ENCODE measurements at regions not wholly inside any gene's neighbourhood (a gene's known extent, or its start where the extent isn't known, plus 50 kb on each side); places are given as distances from the start of the nearest gene placed in this dataset.

GRCh38 chr2:168396131-168396530, 59.9 kb upstream of the CERS6 start:
- no peaks in the 10 kb centered on the region for H3K27me3 ChIP-seq (ENCODE audit: insufficient read depth, low read length)
- DNase-seq (ENCODE audit: low read depth, low spot score) (no peak), ATAC-seq (no peak)
- ChIA-PET RAD21 (ENCODE audit: low non-redundant PET in 1 of 2, low total read pairs in 2 of 2, uncharacterized antibody in 2 of 2, unreplicated experiment in 2 of 2) (no interaction called here), CTCF (no interaction called here), POLR2A (no interaction called here)
- no peak for TF ChIP-seq SIN3A (IDR thresholded peaks at IDR 0.05; ENCODE audit: low read depth)
- TF ChIP-seq SRF (IDR thresholded peaks at IDR 0.05; ENCODE audit: low read depth) = no peak
- TF ChIP-seq ATF3 (IDR thresholded peaks at IDR 0.05) = no peak
- no peak for TF ChIP-seq FOSL1 (IDR thresholded peaks at IDR 0.05; ENCODE audit: low read depth)
- TF ChIP-seq EZH2phosphoT487 (IDR thresholded peaks at IDR 0.05; ENCODE audit: borderline replicate concordance) = no peak
- TF ChIP-seq ZFX (IDR thresholded peaks at IDR 0.05) = no peak
- intact Hi-C loops (cut with micrococcal nuclease) = no loop called here
- H3K36me3 ChIP-seq (ENCODE audit: control insufficient read depth in 1 of 2, insufficient read depth in 2 of 2, low read length in 2 of 2) = no peaks in the 10 kb centered on the region
- H3K9me2 ChIP-seq (ENCODE audit: insufficient read depth) = no peaks in the 10 kb centered on the region
- H3K27ac ChIP-seq (ENCODE audit: low read depth, low read length) = no peak overlapping the region
- no peak overlapping the region for H3K4me2 ChIP-seq (ENCODE audit: low read length)
- H3K9ac ChIP-seq (ENCODE audit: low read length) = no peak overlapping the region
- no peaks in the 10 kb centered on the region for H3K9me3 ChIP-seq (ENCODE audit: control insufficient read depth in 1 of 2, insufficient read depth in 1 of 2, low read depth in 1 of 2, low read length in 2 of 2)
- no TSS peak for BruUV-seq (replicated peaks)
- H3K4me1 ChIP-seq (ENCODE audit: control insufficient read depth in 1 of 2, insufficient read depth in 2 of 2, low read length in 2 of 2) = no peaks in the 10 kb centered on the region
- H3K4me3 ChIP-seq (replicated peaks in 1 of 2; ENCODE audit: low read depth in 1 of 2, low read length in 2 of 2) = no peak overlapping the region
- no peaks in the 10 kb centered on the region for H4K20me1 ChIP-seq (ENCODE audit: insufficient read depth)
- H2AFZ ChIP-seq (ENCODE audit: low read depth, low read length, poor library complexity, severe bottlenecking) = no peak overlapping the region
- no peaks in the 10 kb centered on the region for H3K79me2 ChIP-seq (ENCODE audit: insufficient read depth, low read length)

- no peak for DNase-seq (ENCODE audit: low read depth, low spot score)
These were observed 58.4 kb upstream of the CERS6 start for GRCh38 chr2:168397629-168398028.

More at GRCh38 chr2:168397629-168398028, 58.4 kb upstream of the CERS6 start:
- H3K4me3 ChIP-seq (replicated peaks in 1 of 2; ENCODE audit: low read depth in 1 of 2, low read length in 2 of 2) = no peak overlapping the region
- ChIA-PET POLR2A (no interaction called here), CTCF (no interaction called here), RAD21 (ENCODE audit: low non-redundant PET in 1 of 2, low total read pairs in 2 of 2, uncharacterized antibody in 2 of 2, unreplicated experiment in 2 of 2) (no interaction called here)
- H2AFZ ChIP-seq (ENCODE audit: low read depth, low read length, poor library complexity, severe bottlenecking) = no peak overlapping the region
- H3K27ac ChIP-seq (ENCODE audit: low read depth, low read length) = no peak overlapping the region
- intact Hi-C loops (cut with micrococcal nuclease) = no loop called here
- H3K79me2 ChIP-seq (ENCODE audit: insufficient read depth, low read length) = no peaks in the 10 kb centered on the region
- no peaks in the 10 kb centered on the region for H3K9me3 ChIP-seq (ENCODE audit: control insufficient read depth in 1 of 2, insufficient read depth in 1 of 2, low read depth in 1 of 2, low read length in 2 of 2)
- no peaks in the 10 kb centered on the region for H4K20me1 ChIP-seq (ENCODE audit: insufficient read depth)
- H3K9me2 ChIP-seq (ENCODE audit: insufficient read depth) = no peaks in the 10 kb centered on the region
- no TSS peak for BruUV-seq (replicated peaks)
- H3K4me1 ChIP-seq (ENCODE audit: control insufficient read depth in 1 of 2, insufficient read depth in 2 of 2, low read length in 2 of 2) = no peaks in the 10 kb centered on the region
- H3K4me2 ChIP-seq (ENCODE audit: low read length) = no peak overlapping the region
- no peaks in the 10 kb centered on the region for H3K36me3 ChIP-seq (ENCODE audit: control insufficient read depth in 1 of 2, insufficient read depth in 2 of 2, low read length in 2 of 2)
- H3K27me3 ChIP-seq (ENCODE audit: insufficient read depth, low read length) = no peaks in the 10 kb centered on the region
- ATAC-seq = no peak
- H3K9ac ChIP-seq (ENCODE audit: low read length) = no peak overlapping the region
- TF ChIP-seq EZH2 (IDR thresholded peaks at IDR 0.05) = no peak
- no peak for TF ChIP-seq MAX (IDR thresholded peaks at IDR 0.05)
- no peak for TF ChIP-seq POLR2AphosphoS5 (IDR thresholded peaks at IDR 0.05; ENCODE audit: low read depth, low read length)
- no peak for TF ChIP-seq POLR2A (IDR thresholded peaks at IDR 0.05; ENCODE audit: borderline replicate concordance, extremely low read depth, insufficient read depth, insufficient read length)
- TF ChIP-seq EGR1 (IDR thresholded peaks at IDR 0.05; ENCODE audit: low read depth) = no peak
- no peak for TF ChIP-seq FOSL1 (IDR thresholded peaks at IDR 0.05; ENCODE audit: low read depth)
- no peak for TF ChIP-seq CBX3 (IDR thresholded peaks at IDR 0.05; ENCODE audit: low read depth)
- no peak for TF ChIP-seq JUND (IDR thresholded peaks at IDR 0.05)
- no peak for TF ChIP-seq CEBPB (IDR thresholded peaks at IDR 0.05; ENCODE audit: low read depth)
- TF ChIP-seq ZFX (IDR thresholded peaks at IDR 0.05) = no peak
- no peak for TF ChIP-seq SRF (IDR thresholded peaks at IDR 0.05; ENCODE audit: low read depth)
- no peak for TF ChIP-seq SP1 (IDR thresholded peaks at IDR 0.05; ENCODE audit: low read depth)
- TF ChIP-seq RAD21 (IDR thresholded peaks at IDR 0.05; ENCODE audit: low read depth) = no peak
- TF ChIP-seq CTCF (IDR thresholded peaks at IDR 0.05 in 2 of 3, conservative IDR thresholded peaks at IDR 0.05 in 1 of 3; ENCODE audit: borderline replicate concordance in 1 of 3, insufficient read depth in 1 of 3, low read depth in 2 of 3, low read length in 2 of 3) = no peak
- TF ChIP-seq ZNF274 (IDR thresholded peaks at IDR 0.05; ENCODE audit: low read depth, low read length) = no peak
- TF ChIP-seq REST (IDR thresholded peaks at IDR 0.05; ENCODE audit: low read depth) = no peak

Measured in HCT116 (cell line).